NB4 (cell line): ENCODE measurements at regions not wholly inside any gene's neighbourhood (a gene's known extent, or its start where the extent isn't known, plus 50 kb on each side); places are given as distances from the start of the nearest gene placed in this dataset.

Experiments used
- CTCF ChIP-seq: IDR thresholded peaks from one replicate; pipeline ENCODE4 v1.5.1; 2012; ENCODE audit warnings: low read depth, low read length
- MAX ChIP-seq: IDR thresholded peaks from 2 replicates; pipeline ENCODE4 v1.6.1; 2011; ENCODE audit warnings: low read depth, low read length
- MYC ChIP-seq: IDR thresholded peaks from 2 replicates; pipeline ENCODE4 v1.6.1; 2011; ENCODE audit warnings: low read depth, low read length
- POLR2A ChIP-seq: IDR thresholded peaks from 2 replicates; pipeline ENCODE4 v1.6.1; 2011; ENCODE audit warnings: mild to moderate bottlenecking; ENCODE audit not compliant: insufficient read length; ENCODE audit errors: extremely low read depth

- no peak for TF ChIP-seq MYC
- TF ChIP-seq CTCF = no peak
- TF ChIP-seq POLR2A = no peak
- no peak for TF ChIP-seq MAX
These were observed 183.6 kb upstream of the ADARB2 start for GRCh38 chr10:1920941-1921340.
